ENCODE measurements at regions not wholly inside any gene's neighbourhood (a gene's known extent, or its start where the extent isn't known, plus 50 kb on each side); places are given as distances from the start of the nearest gene placed in this dataset.

- H3K27ac ChIP-seq (ENCODE audit: insufficient read length, low read depth, low read length) = no peak overlapping the region
- DNase-seq = no peak
- Mint-ChIP-seq H3K36me3 (ENCODE audit: insufficient read depth in 1 of 3, low read depth in 3 of 3) (no peaks in the 10 kb centered on the region), H3K4me1 (peaks cover 3 to 19% of the 10 kb centered on the region in 2 experiments), H3K27ac (no peak overlapping the region), H3K4me3 (no peak overlapping the region), H3K27me3 (ENCODE audit: low read depth) (no peaks in the 10 kb centered on the region), H3K9me3 (no peaks in the 10 kb centered on the region)
- no peak overlapping the region for H4K8ac ChIP-seq (replicated peaks; ENCODE audit: insufficient read length, low read depth, low read length)
- H2AK5ac ChIP-seq (ENCODE audit: insufficient read length, low read length) = no peak overlapping the region
- H3K9ac ChIP-seq (ENCODE audit: extremely low read depth, insufficient read length, low read length) = no peak overlapping the region
- H4K5ac ChIP-seq (ENCODE audit: insufficient read length, low read depth, low read length) = no peak overlapping the region
- H3K23ac ChIP-seq (ENCODE audit: insufficient read length, low read depth, low read length) = no peak overlapping the region
- no peak overlapping the region for H2BK120ac ChIP-seq (ENCODE audit: low read depth, low read length, poor library complexity, severe bottlenecking)
- no peaks in the 10 kb centered on the region for H4K20me1 ChIP-seq (ENCODE audit: control insufficient read depth, insufficient read depth, insufficient read length)
- no peak overlapping the region for H2BK5ac ChIP-seq (ENCODE audit: insufficient read length, low read length)
- no peaks in the 10 kb centered on the region for H3K27me3 ChIP-seq (ENCODE audit: insufficient read depth, low read length)
- H3K56ac ChIP-seq (ENCODE audit: insufficient read length, low read depth, low read length) = no peak overlapping the region
- H3K23me2 ChIP-seq (ENCODE audit: insufficient read length, low read depth, low read length, poor library complexity, severe bottlenecking) = no peaks in the 10 kb centered on the region
- WGBS (ENCODE audit: extremely low coverage, insufficient read length, low lambda C conversion rate) = no CpG with 5 or more reads among the region's 2 CpGs
- H2BK20ac ChIP-seq (ENCODE audit: low read depth, low read length, poor library complexity, severe bottlenecking) = no peak overlapping the region
- H3K14ac ChIP-seq (ENCODE audit: insufficient read depth, low read length) = no peak overlapping the region
- H3K18ac ChIP-seq (ENCODE audit: insufficient read length, low read depth, low read length) = no peak overlapping the region
- H2AFZ ChIP-seq (ENCODE audit: low read length) = no peak overlapping the region
- no peak overlapping the region for H2BK15ac ChIP-seq (ENCODE audit: low read depth, low read length)
- no peaks in the 10 kb centered on the region for H3K9me3 ChIP-seq (ENCODE audit: control insufficient read depth, low read depth, low read length)
- no peaks in the 10 kb centered on the region for H3K79me1 ChIP-seq (ENCODE audit: insufficient read depth, low read depth, low read length, poor library complexity, severe bottlenecking)
- no peak overlapping the region for H3K4me2 ChIP-seq (ENCODE audit: insufficient read depth, insufficient read length, low read length)
- H4K91ac ChIP-seq (ENCODE audit: insufficient read length, low read depth, low read length) = no peak overlapping the region
- no peak overlapping the region for H3K4ac ChIP-seq (ENCODE audit: low read depth, low read length)
- no peaks in the 10 kb centered on the region for H3K79me2 ChIP-seq (ENCODE audit: insufficient read depth, low read length)
- TF ChIP-seq CTCF (conservative IDR thresholded peaks at IDR 0.05) = no peak
- no peaks in the 10 kb centered on the region for H3K4me1 ChIP-seq (ENCODE audit: insufficient read depth, low read length)
- H2BK12ac ChIP-seq (ENCODE audit: insufficient read length, low read depth, low read length) = no peak overlapping the region
- no peak overlapping the region for H3T11ph ChIP-seq (ENCODE audit: low read length)
These were observed 127.9 kb upstream of the SH3BP4 start for GRCh38 chr2:234823877-234824376.
